ENCODE measurements at regions not wholly inside any gene's neighbourhood (a gene's known extent, or its start where the extent isn't known, plus 50 kb on each side); places are given as distances from the start of the nearest gene placed in this dataset.

DNA sequence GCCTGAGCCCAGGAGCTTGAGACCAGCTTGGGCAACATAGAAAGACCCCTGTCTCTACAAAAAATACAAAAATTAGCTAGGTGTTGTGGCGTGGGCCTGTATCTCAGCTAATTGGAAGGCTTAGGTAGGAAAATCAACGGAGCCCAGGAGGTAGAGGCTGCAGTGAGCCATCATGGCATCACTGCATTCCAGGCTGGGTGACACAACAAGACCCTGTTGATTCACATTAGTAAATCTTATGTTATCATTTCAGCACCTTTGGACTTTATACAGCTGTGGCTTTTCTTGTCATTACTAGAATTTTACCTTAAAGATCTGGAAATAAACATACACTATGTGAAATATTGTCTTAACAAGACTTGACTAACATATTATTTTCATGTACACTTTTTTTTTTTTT is 185.0 kb downstream of the ZNF608 start:
- DNase-seq: no peak
- intact Hi-C loops (cut with micrococcal nuclease; ENCODE audit: unreplicated experiment): no loop called here
- TF ChIP-seq, protein P1, sequence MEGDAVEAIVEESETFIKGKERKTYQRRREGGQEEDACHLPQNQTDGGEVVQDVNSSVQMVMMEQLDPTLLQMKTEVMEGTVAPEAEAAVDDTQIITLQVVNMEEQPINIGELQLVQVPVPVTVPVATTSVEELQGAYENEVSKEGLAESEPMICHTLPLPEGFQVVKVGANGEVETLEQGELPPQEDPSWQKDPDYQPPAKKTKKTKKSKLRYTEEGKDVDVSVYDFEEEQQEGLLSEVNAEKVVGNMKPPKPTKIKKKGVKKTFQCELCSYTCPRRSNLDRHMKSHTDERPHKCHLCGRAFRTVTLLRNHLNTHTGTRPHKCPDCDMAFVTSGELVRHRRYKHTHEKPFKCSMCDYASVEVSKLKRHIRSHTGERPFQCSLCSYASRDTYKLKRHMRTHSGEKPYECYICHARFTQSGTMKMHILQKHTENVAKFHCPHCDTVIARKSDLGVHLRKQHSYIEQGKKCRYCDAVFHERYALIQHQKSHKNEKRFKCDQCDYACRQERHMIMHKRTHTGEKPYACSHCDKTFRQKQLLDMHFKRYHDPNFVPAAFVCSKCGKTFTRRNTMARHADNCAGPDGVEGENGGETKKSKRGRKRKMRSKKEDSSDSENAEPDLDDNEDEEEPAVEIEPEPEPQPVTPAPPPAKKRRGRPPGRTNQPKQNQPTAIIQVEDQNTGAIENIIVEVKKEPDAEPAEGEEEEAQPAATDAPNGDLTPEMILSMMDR (IDR thresholded peaks at IDR 0.05; ENCODE audit: unreplicated experiment): no peak
- CTCF ChIA-PET: interaction anchor here (0.7 to 1.4 kb wide), 3 partner anchors 12 to 446 kb away, joined by 3 to 10 read pairs (median 4); no protein-coding TSS in a partner anchor
- no peaks in the 10 kb centered on the region for H3K4me1 Mint-ChIP-seq (ENCODE audit: low read depth, unreplicated experiment)
- no peak overlapping the region for H3K27ac Mint-ChIP-seq (ENCODE audit: unreplicated experiment)
- H3K27me3 Mint-ChIP-seq (ENCODE audit: unreplicated experiment): no peaks in the 10 kb centered on the region
- BruUV-seq (replicated peaks): no TSS peak
- no peaks in the 10 kb centered on the region for H3K9me3 Mint-ChIP-seq (ENCODE audit: low read depth, unreplicated experiment)
- H3K36me3 Mint-ChIP-seq (ENCODE audit: insufficient read depth, unreplicated experiment): no peaks in the 10 kb centered on the region
- no peak overlapping the region for H3K4me3 Mint-ChIP-seq (ENCODE audit: low read depth, unreplicated experiment)

DNA sequence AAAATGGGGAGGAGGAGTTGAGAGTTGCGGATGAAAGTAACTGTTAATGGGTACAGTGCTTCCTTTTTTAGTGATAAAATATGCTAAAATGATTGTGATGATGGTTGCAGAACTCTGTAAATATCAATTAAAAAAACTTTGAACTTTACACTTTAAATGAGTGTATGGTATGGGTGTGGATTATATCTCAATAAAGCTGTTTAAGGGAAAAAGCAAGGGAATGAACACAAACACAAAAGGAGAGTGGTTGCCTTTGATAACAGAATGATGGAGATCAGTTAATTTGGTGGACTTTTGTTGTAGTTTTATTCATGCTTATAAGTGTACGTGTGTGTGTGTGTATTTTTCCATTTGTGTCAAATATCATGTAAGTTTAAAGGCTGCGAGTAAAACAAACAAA is 186.1 kb downstream of the ZNF608 start:
- Mint-ChIP-seq H3K27ac (ENCODE audit: unreplicated experiment) (no peak overlapping the region), H3K4me3 (ENCODE audit: low read depth, unreplicated experiment) (no peak overlapping the region), H3K27me3 (ENCODE audit: unreplicated experiment) (no peaks in the 10 kb centered on the region), H3K9me3 (ENCODE audit: low read depth, unreplicated experiment) (no peaks in the 10 kb centered on the region), H3K36me3 (ENCODE audit: insufficient read depth, unreplicated experiment) (no peaks in the 10 kb centered on the region), H3K4me1 (ENCODE audit: low read depth, unreplicated experiment) (no peaks in the 10 kb centered on the region)
- TF ChIP-seq, protein P1 (IDR thresholded peaks at IDR 0.05; ENCODE audit: unreplicated experiment): no peak
- BruUV-seq (replicated peaks): no TSS peak
- CTCF ChIA-PET: interaction anchor here (1.1 kb wide), 1 partner anchor 13 kb away, joined by 4 read pairs; no protein-coding TSS in a partner anchor
- intact Hi-C loops (cut with micrococcal nuclease; ENCODE audit: unreplicated experiment): no loop called here
- DNase-seq: no peak

DNA sequence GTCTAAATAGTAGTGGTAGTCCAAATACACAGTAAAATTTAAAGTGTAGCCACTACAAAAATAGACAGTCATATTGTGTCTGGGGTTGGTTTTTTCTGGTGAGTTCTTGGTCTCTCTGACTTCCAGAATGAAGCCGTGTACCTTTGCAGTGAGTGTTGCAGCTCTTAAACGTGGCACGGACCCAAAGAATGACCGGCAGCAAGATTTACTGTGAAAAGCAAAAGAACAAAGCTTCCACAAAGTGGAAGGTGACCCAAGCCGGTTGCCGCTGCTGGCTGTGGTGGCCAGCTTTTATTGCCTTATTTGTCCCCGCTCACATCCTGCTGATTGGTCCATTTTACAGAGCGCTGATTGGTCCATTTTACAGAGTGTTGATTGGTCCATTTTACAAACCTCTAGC is 188.7 kb downstream of the ZNF608 start:
- CTCF ChIA-PET: no interaction called here
- no peaks in the 10 kb centered on the region for H3K4me1 Mint-ChIP-seq (ENCODE audit: low read depth, unreplicated experiment)
- no TSS peak for BruUV-seq (replicated peaks)

DNA sequence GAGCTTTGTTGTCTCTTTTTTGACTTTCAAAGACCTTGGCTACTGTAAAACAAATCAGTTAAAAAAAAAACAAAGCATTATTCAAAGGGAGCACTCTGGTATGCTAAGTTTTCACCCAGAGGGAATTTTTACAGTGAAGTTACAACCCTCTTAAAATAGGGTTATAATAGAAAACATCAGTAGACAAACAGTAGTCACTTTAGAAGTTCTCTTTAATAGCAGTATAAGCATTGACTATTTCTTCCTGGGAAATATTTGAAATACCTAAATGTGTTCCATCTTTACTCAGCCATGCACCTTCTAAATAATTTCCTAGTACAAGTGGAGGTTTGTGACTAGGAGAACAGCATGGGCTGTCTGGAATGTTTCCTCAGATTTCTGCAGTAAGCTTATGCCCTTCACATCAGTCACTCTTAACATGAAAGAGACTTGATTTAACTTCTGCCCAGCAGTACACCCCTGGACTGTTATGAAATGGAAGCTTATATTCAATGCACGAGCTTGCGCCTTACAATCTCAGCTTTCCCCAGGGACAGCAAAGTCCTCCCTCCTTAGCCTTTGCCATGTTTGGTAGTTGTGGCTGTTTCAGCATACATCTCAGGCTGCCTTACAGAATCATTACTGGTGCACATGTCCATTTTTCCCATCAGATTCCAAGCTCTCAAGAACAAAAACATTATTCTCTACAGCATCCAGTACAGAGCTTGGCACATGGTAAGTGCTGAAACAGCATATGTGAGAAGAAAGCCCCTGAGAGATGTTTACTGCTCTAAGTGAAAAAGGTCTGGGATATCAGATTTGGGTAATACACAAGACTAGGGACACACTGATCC is 191.5 kb downstream of the ZNF608 start:
- no peak overlapping the region for H3K27ac Mint-ChIP-seq (ENCODE audit: unreplicated experiment)
- H3K27me3 Mint-ChIP-seq (ENCODE audit: unreplicated experiment): no peaks in the 10 kb centered on the region
- no peaks in the 10 kb centered on the region for H3K36me3 Mint-ChIP-seq (ENCODE audit: insufficient read depth, unreplicated experiment)
- TF ChIP-seq, protein P1 (IDR thresholded peaks at IDR 0.05; ENCODE audit: unreplicated experiment): no peak
- H3K9me3 Mint-ChIP-seq (ENCODE audit: low read depth, unreplicated experiment): no peaks in the 10 kb centered on the region
- no TSS peak for BruUV-seq (replicated peaks)
- H3K4me3 Mint-ChIP-seq (ENCODE audit: low read depth, unreplicated experiment): no peak overlapping the region
- CTCF ChIA-PET: interaction anchor here (0.6 kb wide), 1 partner anchor 1972 kb away, joined by 3 read pairs; no protein-coding TSS in a partner anchor
- no peaks in the 10 kb centered on the region for H3K4me1 Mint-ChIP-seq (ENCODE audit: low read depth, unreplicated experiment)
- intact Hi-C loops (cut with micrococcal nuclease; ENCODE audit: unreplicated experiment): no loop called here
- DNase-seq: no peak

More for the DNA sequence above, 188.7 kb downstream of the ZNF608 start:
- TF ChIP-seq, protein P1 (IDR thresholded peaks at IDR 0.05; ENCODE audit: unreplicated experiment): no peak
- intact Hi-C loops (cut with micrococcal nuclease; ENCODE audit: unreplicated experiment): no loop called here
- H3K4me3 Mint-ChIP-seq (ENCODE audit: low read depth, unreplicated experiment): no peak overlapping the region
- no peaks in the 10 kb centered on the region for H3K36me3 Mint-ChIP-seq (ENCODE audit: insufficient read depth, unreplicated experiment)
- DNase-seq: no peak
- H3K27me3 Mint-ChIP-seq (ENCODE audit: unreplicated experiment): no peaks in the 10 kb centered on the region
- no peaks in the 10 kb centered on the region for H3K9me3 Mint-ChIP-seq (ENCODE audit: low read depth, unreplicated experiment)
- no peak overlapping the region for H3K27ac Mint-ChIP-seq (ENCODE audit: unreplicated experiment)
